ENCODE measurements at regions not wholly inside any gene's neighbourhood (a gene's known extent, or its start where the extent isn't known, plus 50 kb on each side); places are given as distances from the start of the nearest gene placed in this dataset.

GRCh38 chr14:43041207-43041606 is 1434.5 kb downstream of the LRFN5 start:
- TF ChIP-seq CTCF (conservative IDR thresholded peaks at IDR 0.05; ENCODE audit: low read depth in 2 of 2) = no peak
- TF ChIP-seq EZH2 (IDR thresholded peaks at IDR 0.05; ENCODE audit: low read depth, unreplicated experiment) = no peak
- no peak for TF ChIP-seq ZNF331 (CRISPR knock-in tag; IDR thresholded peaks at IDR 0.05; ENCODE audit: low read depth)
- no peak for TF ChIP-seq CREB1 (CRISPR knock-in tag; IDR thresholded peaks at IDR 0.05; ENCODE audit: low read depth)
- no peak for TF ChIP-seq ETS1 (IDR thresholded peaks at IDR 0.05)

Data from GM23338 (cell line).